NOMO-1 treated with dmso at 0.1 percent for 144 hours (cell line): ENCODE measurements at regions not wholly inside any gene's neighbourhood (a gene's known extent, or its start where the extent isn't known, plus 50 kb on each side); places are given as distances from the start of the nearest gene placed in this dataset.

ENCODE experiments used
- DNase-seq: peaks from one replicate; lab custom pipeline; 2025; ENCODE audit not compliant: unreplicated experiment; lab: John Stamatoyannopoulos, UW

- DNase-seq = no peak
Measured at GRCh38 chr2:125471963-125472362, 1184.0 kb upstream of the GYPC start.

- DNase-seq = no peak
Measured at GRCh38 chr2:125479143-125479636, 1176.8 kb upstream of the GYPC start.

DNA sequence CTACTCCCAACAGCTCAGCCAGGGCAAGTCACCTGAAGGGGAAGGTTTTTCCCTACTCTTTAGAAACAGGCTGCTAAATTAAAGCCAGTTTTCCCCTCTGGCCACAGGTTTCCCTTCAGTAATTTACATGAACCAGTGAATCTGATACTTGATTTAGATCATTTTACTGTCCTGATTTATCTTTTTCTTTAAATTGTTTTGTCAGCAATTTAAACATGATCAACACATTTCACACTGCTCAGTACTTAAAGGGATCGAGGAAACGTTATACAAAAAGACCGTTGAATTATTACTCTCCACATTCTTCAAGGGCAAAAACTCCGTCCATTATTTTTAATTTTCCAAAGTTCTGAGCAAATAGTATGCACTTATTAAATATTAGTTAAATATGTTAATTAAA is 1165.7 kb upstream of the GYPC start:
- no peak for DNase-seq

DNA sequence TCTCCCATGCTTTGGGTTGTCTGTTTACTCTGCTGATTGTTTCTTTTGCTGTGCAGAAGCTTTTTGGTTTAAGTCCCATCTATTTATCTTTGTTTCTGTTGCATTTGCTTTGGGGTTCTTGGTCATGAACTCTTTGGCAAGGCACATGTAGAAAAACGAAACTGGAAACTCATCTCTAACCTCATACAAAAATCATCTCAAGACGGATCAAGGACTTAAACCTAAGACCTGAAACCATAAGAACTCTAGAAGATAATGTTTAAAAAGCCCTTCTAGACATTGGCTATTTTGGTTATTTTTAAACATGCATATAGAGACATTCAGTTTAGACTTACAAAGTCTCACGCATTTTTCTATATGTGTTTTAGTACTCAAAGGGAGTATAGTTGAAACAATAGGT is 1164.3 kb upstream of the GYPC start:
- DNase-seq = no peak

GRCh38 chr2:125512313-125512712 is 1143.6 kb upstream of the GYPC start:
- DNase-seq = no peak

GRCh38 chr2:125516496-125517109 is 1139.4 kb upstream of the GYPC start:
- no peak for DNase-seq

GRCh38 chr2:125526093-125526492 is 1129.9 kb upstream of the GYPC start:
- no peak for DNase-seq

GRCh38 chr2:125535089-125535488 is 1120.9 kb upstream of the GYPC start:
- DNase-seq = no peak

DNA sequence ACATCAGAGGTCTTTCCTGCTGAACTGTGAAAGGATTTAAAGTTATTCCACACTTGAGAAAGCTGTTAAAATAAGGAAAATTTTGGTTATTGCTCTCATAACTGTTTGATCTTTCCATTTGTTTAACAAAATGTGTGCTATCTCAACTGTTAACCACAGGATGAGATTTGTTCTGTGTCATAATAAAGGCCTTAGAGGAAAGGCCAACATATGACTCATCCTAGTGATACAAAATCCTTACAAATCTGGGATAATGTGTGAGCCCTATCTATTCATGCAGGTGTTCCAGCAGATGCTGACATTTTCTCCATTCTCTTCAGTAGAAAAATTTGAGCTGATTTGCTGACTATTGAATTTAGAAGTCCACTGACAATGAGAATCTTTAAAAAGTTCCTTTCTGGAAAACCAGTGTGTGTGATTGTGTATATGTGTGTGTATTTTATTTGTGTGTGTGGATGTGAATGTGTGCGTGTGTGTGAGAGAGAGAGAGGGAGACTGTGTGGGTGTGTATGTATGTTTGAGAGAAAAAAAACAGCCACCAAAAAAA is 1111.9 kb upstream of the GYPC start:
- DNase-seq = no peak

DNA sequence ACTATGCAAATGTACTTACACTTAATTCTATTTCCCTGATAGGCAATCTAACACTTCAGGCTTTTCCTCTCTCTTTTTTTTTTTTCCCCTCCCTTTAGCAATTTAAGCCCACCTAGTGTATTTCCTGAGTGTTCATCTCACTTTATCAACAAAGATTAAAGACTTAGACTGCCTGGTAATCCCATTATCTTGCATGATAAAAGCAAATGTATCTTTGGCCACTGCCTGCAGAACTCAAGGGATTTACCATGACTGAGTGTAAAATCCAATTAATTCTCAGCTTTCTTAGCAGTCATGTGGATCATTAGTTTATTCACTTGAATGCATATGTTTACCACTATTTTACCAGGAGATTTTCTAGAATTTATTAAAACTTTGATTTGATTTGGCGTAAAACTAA is 1102.2 kb upstream of the GYPC start:
- DNase-seq = no peak

DNA sequence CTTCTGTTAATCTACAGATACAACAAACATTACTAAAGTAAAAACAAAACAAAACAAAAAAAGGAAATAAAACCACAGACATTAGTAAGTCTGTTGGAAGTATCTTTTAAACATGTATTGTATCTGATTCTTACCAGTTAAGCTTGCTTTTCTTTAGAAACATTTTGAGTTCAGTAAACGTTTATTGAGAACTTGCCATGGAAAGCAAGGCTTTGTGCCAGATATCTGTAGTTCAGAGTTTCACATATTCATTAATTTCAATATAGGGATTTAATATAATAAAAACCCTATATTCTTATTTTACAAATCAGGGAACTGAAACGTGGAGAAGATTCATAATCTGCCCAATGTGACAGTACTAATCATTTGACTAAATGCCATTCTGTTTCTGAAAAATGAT is 1101.0 kb upstream of the GYPC start:
- no peak for DNase-seq

DNA sequence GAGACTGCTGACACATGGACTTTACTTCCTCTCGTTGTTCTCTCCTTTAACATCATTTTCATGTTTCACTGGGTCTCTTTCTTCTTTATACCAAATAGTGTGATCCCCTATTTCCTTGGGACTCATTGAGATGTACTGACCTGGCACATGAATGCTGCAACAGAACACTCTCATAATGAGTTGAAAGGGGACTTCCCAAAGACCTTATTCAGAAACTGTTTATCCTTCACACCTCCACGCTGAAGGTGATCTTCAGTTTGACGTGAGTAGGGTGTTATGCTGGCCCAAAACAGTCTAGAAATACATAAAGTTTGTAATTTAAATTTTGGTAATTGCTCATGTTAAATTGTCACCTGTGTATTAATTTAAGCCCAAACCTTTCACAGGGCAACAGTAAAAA is 1096.8 kb upstream of the GYPC start:
- no peak for DNase-seq

GRCh38 chr2:125560855-125561254 is 1095.1 kb upstream of the GYPC start:
- no peak for DNase-seq

DNA sequence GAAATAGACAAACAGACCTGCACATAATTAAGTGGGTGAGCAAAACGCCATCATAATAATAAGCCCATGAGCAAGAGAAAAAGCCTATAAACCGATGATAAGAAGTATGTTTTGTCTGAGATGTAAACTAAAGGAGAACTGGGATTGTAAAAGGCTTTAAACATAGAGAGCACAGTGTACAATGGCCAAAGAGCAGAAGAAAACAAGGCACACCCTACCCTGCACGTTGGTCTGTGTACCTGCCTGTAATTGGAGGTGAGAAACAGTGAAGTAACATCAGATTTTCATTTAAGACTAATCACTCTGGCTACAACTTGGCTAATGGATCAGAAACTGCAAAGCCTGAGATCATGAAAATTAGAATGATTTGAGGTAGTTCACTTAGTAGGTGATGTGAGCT is 1094.7 kb upstream of the GYPC start:
- no peak for DNase-seq

- DNase-seq = no peak
Measured at GRCh38 chr2:125562924-125563323, 1093.0 kb upstream of the GYPC start.

GRCh38 chr2:125564471-125564870 is 1091.5 kb upstream of the GYPC start:
- DNase-seq = no peak

GRCh38 chr2:125566422-125566821 is 1089.5 kb upstream of the GYPC start:
- no peak for DNase-seq

GRCh38 chr2:125567100-125567499 is 1088.9 kb upstream of the GYPC start:
- no peak for DNase-seq

DNA sequence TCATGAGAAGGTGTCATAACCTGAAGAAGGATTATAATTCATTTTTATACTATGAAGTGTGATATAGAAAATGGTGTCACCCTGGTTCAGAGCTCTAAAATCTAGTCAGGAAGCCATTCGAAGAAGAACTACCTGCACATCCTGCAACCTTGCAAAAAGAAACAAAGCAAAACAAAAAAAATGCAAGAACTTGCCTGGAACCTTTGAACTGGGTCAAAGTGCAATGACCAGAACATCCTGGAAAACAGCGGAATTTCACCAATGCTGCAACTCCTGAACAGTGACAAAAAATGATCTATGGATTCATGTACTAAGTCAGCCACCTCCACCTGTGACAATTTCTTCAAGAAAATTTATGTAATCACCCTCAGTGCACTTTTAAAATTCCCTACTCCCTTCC is 1083.3 kb upstream of the GYPC start:
- no peak for DNase-seq

DNA sequence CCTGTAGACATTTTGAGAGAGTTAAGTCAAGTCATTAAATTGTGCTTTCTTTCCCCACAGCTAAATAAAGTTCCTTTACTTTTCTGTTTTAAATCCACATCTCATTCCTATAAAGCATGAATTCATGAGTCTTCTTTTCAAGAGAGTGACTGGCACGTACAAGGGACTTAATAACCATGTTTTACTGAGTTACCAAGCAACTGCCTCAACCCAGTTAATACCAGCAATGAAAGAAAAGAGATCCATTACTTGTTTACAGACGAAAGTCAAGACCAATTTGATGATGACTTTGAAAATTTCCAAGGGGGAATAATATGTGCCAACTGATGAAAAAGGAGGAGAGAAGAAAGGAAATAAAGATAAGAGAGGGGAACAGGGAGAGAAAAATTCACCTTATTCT is 1082.5 kb upstream of the GYPC start:
- DNase-seq = no peak

GRCh38 chr2:125576558-125576957 is 1079.4 kb upstream of the GYPC start:
- DNase-seq = no peak

DNA sequence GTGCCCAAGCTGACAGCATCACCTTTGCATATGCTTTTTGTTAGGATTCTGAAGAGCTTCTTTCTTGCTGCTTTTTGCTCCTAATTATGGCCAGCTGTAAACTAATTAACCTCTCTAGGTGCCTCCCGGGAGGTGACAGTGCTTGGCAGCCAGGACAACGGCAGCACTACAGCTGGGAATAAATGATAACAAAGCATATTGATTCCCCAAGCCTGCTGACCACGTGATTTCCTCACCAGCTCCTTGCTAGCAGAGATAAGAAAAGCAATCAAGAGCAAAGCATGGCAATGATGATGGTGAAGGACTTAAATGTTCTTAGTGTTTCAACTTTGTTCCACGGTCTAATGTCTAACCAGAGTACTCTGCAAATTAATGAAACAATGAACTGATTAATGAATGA is 1074.4 kb upstream of the GYPC start:
- DNase-seq = no peak

DNA sequence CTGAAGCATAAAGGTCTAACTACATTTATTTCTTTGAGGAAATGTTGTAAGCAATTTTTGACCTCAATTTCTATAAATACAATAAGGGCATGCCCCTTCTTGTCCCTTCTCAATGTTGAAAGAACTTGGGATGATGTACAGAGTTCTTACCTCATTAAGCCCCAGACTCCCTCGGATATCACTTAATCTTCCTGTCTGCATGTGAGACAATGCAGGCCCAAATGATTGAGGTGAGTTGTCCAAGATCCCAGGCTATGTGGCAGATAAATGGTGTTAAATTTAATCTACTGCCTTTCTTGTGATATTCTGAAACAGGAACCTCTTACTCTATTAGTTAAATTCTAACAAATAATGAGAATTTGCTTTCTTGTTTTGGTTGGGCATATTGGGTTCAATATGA is 1073.4 kb upstream of the GYPC start:
- no peak for DNase-seq
